ENCODE measurements at regions not wholly inside any gene's neighbourhood (a gene's known extent, or its start where the extent isn't known, plus 50 kb on each side); places are given as distances from the start of the nearest gene placed in this dataset.

DNA sequence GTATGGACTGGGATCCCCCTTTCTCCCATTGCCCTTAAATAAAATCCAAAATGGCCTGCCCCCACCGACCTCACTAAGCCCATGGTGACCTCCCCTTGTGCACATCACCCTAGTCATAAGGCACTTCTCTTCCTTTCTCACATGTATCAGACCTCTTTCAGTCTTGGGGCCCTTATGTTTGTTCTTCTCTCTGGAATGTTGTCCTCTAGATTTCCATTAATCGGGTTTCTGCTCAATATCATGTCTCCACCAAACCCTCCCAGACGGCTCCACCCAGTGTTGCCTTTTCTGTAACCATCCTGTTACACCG is 196.3 kb downstream of the ERCC6L2 start:
- TF ChIP-seq, protein P1, sequence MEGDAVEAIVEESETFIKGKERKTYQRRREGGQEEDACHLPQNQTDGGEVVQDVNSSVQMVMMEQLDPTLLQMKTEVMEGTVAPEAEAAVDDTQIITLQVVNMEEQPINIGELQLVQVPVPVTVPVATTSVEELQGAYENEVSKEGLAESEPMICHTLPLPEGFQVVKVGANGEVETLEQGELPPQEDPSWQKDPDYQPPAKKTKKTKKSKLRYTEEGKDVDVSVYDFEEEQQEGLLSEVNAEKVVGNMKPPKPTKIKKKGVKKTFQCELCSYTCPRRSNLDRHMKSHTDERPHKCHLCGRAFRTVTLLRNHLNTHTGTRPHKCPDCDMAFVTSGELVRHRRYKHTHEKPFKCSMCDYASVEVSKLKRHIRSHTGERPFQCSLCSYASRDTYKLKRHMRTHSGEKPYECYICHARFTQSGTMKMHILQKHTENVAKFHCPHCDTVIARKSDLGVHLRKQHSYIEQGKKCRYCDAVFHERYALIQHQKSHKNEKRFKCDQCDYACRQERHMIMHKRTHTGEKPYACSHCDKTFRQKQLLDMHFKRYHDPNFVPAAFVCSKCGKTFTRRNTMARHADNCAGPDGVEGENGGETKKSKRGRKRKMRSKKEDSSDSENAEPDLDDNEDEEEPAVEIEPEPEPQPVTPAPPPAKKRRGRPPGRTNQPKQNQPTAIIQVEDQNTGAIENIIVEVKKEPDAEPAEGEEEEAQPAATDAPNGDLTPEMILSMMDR (IDR thresholded peaks at IDR 0.05; ENCODE audit: low read length): peak; percentile 4; the same call in 1 of the 2 replicates
- TF ChIP-seq EZH2 (IDR thresholded peaks at IDR 0.05; ENCODE audit: borderline replicate concordance, low read length): no peak
